Heart left ventricle (tissue), 16 donors: ENCODE measurements at regions not wholly inside any gene's neighbourhood (a gene's known extent, or its start where the extent isn't known, plus 50 kb on each side); places are given as distances from the start of the nearest gene placed in this dataset.

Experiments used
- ATAC-seq, 4 donors: fragments of 200-7000 bp; cut with Tn5 transposase; one replicate each; pipeline ENCODE4 v1.9.1; 2020 to 2022; ENCODE audit warnings: moderate library complexity in 4 of 4, mild to moderate bottlenecking in 3 of 4, moderate number of reproducible peaks in 1 of 4
- DNase-seq, 5 donors: peaks; one replicate each; pipeline ENCODE4 v3.0.0-alpha.2; 2020
- H3K27ac ChIP-seq, 12 donors: fragments of 200-600 bp; sonication (generic) in 4 of 12; one replicate each; pipeline versions ENCODE4 v1.5.0 to v1.8.0; 2016 to 2022; ENCODE audit warnings: mild to moderate bottlenecking in 2 of 12
- H3K27me3 ChIP-seq, 9 donors: fragments of 200-600 bp; sonication (generic) in 2 of 9; one replicate each; pipeline versions ENCODE4 v1.5.1 to v1.8.0; 2016 to 2022; ENCODE audit warnings: mild to moderate bottlenecking in 3 of 9
- H3K36me3 ChIP-seq, 9 donors: fragments of 200-600 bp; sonication (generic) in 2 of 9; one replicate each; pipeline versions ENCODE4 v1.5.0 to v1.8.0; 2018 to 2022; ENCODE audit warnings: mild to moderate bottlenecking in 2 of 9
- H3K4me1 ChIP-seq, 12 donors: fragments of 200-600 bp; sonication (generic) in 4 of 12; one replicate each; pipeline versions ENCODE4 v1.5.0 to v1.8.0; 2016 to 2022; ENCODE audit warnings: mild to moderate bottlenecking in 3 of 12
- H3K4me3 ChIP-seq, 12 donors: fragments of 200-600 bp; sonication (generic) in 4 of 12; one replicate each; pipeline versions ENCODE4 v1.5.0 to v1.8.0; 2017 to 2022; ENCODE audit warnings: mild to moderate bottlenecking in 9 of 12, moderate library complexity in 4 of 12
- H3K9me3 ChIP-seq, 12 donors: fragments of 200-600 bp; sonication (generic) in 4 of 12; one replicate each; pipeline versions ENCODE4 v1.5.0 to v1.8.0; 2016 to 2022; ENCODE audit warnings: mild to moderate bottlenecking in 1 of 12
- POLR2A ChIP-seq, 2 donors: fragments of 450-650 bp; IDR thresholded peaks; one replicate each; pipeline ENCODE4 v1.6.1; 2017; ENCODE audit warnings: antibody characterized with exemption in 2 of 2, mild to moderate bottlenecking in 2 of 2, moderate library complexity in 2 of 2
- WGBS, 4 donors: extraction: QIAGEN DNeasy Blood & Tissue Kit in 2 of 4; methylation state at CpG; one replicate each; pipeline versions ENCODE4 v1.1.5 to v1.1.7; 2013 to 2018; 5-methylcytosine and 5-hydroxymethylcytosine counted together
- intact Hi-C, 10 donors: fragments of 100-400 bp; cut with DNase I; formaldehyde crosslinking; loops; one replicate each; pipeline versions ENCODE4 v1.11.1 to v1.14.2; 2022
- TF ChIP-seq, protein P1 (sequence below), 12 donors: fragments of 200-600 bp; sonication (generic) in 4 of 12; IDR thresholded peaks; one replicate each; pipeline versions ENCODE4 v1.5.0 to v1.8.0; 2018 to 2022; ENCODE audit warnings: antibody characterized with exemption in 12 of 12, mild to moderate bottlenecking in 5 of 12
- donor health status: ischemic (EF 13 %, LVEDD 7.1; RV severe dilation, severe dysfunction).
- donor health status: healthy with polysubstance abuse.
- donor health status: DM: no; HTN: yes; CAD: no.
- donor health status: DM: no; HTN: no; CAD: no.
- donor health status: ischemic (EF 25% LVEDD 6.9; RV normal size, moderate dysfunction).
- donor health status: ischemic (EF 25% LVEDD 5.7; RV mildly dilated, moderate dysfunction).
- donor health status: healthy.
- donor health status: DM: yes; HTN: yes; CAD: no.
- donor health status: ischemic (EF 35%, LVEDD 5.7; RV mildly dilated, moderate dysfunction).
- donor health status: nonischemic (EF 11% LVEDD 7.7; RV severe dilation, severe dysfunction).
- donor health status: DM: yes; HTN: yes; CAD: no.
- donor health status: PGD.
- donor health status: ischemic (EF 29% LVEDD 5.4; RV normal size, mild dysfunction).
- donor health status: nonischemic (EF 23%, LVEDD 6.1; RV moderate dilation, normal function).

DNA sequence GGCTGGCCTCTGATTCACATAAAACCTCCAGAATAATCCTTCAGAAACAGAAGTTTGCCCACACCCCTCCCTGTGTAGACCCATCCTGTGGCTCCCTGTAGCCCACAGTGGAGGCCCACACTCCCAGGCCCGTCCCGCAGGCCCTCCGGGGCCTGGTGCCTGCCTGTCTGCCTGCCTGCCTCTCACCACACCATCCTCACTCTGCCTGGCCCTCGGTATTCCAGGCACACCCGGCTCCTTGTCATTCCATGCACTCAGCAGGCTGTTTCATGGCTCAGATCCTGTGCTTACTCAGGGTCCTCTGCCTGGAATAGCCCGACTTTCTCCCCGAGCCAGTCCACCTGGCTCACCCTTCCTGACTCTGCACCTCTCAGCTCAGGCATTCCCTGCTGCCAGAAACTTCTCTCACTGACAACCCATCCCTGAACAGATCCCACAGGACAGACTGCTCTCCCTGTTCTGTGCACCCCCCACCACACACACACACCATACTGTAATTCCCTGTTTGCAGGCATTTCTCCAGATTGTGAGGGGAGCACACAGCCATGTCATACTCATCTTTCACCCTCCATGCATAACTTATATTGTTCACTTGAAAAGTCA lies 498.0 kb upstream of the ZMIZ1 start:
- H3K36me3 ChIP-seq = no peaks in the 10 kb centered on the region
- no peaks in the 10 kb centered on the region for H3K27me3 ChIP-seq
- no peak overlapping the region for H3K4me3 ChIP-seq
- intact Hi-C loops = no loop called here
- 58 to 66% (median 64%) methylated on average over 7 of the region's 7 CpGs for WGBS, 4 donors
- H3K27ac ChIP-seq = no peak overlapping the region
- ATAC-seq = peak in 3 of 4 donors; percentile 13 to 29 (median 27)
- no peak for DNase-seq
- no peaks in the 10 kb centered on the region for H3K9me3 ChIP-seq
- TF ChIP-seq, protein P1, sequence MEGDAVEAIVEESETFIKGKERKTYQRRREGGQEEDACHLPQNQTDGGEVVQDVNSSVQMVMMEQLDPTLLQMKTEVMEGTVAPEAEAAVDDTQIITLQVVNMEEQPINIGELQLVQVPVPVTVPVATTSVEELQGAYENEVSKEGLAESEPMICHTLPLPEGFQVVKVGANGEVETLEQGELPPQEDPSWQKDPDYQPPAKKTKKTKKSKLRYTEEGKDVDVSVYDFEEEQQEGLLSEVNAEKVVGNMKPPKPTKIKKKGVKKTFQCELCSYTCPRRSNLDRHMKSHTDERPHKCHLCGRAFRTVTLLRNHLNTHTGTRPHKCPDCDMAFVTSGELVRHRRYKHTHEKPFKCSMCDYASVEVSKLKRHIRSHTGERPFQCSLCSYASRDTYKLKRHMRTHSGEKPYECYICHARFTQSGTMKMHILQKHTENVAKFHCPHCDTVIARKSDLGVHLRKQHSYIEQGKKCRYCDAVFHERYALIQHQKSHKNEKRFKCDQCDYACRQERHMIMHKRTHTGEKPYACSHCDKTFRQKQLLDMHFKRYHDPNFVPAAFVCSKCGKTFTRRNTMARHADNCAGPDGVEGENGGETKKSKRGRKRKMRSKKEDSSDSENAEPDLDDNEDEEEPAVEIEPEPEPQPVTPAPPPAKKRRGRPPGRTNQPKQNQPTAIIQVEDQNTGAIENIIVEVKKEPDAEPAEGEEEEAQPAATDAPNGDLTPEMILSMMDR (IDR thresholded peaks at IDR 0.05) = no peak
- TF ChIP-seq POLR2A (IDR thresholded peaks at IDR 0.05) = no peak
- H3K4me1 ChIP-seq = peaks cover 0 to 22% (median 5%) of the 10 kb centered on the region in 12 donors

GRCh38 chr10:78571286-78571685 lies 497.5 kb upstream of the ZMIZ1 start:
- no peaks in the 10 kb centered on the region for H3K9me3 ChIP-seq
- peaks cover 0 to 23% (median 10%) of the 10 kb centered on the region in 12 donors for H3K4me1 ChIP-seq
- intact Hi-C loops = no loop called here
- no peak for TF ChIP-seq POLR2A (IDR thresholded peaks at IDR 0.05)
- TF ChIP-seq, protein P1 (IDR thresholded peaks at IDR 0.05) = no peak
- no peaks in the 10 kb centered on the region for H3K36me3 ChIP-seq
- H3K27ac ChIP-seq = no peak overlapping the region
- no peak overlapping the region for H3K4me3 ChIP-seq
- H3K27me3 ChIP-seq = no peaks in the 10 kb centered on the region
- no peak for DNase-seq
- no peak for ATAC-seq
- 91 to 97% (median 94%) methylated on average over 7 of the region's 7 CpGs for WGBS, 4 donors

DNA sequence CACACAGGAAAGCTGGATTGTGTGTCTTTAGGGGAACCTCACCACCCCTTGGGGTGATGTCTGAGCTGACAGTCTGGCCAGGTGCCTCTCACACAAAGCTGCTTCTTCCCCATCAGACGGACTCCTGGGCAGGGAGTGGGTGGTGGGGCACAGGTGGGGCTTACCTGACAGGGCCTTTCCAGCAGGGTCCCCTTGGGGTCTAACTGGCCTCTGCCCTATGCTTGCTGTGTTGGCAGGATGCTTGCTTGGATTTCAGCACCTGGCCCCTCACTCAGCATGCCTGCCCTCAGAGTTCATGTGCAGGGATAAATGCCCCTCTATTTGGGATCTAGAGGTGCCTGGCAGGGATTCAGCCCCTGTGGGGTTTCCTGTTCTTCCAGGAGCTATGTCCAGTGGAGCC lies 496.9 kb upstream of the ZMIZ1 start:
- H3K27me3 ChIP-seq = no peaks in the 10 kb centered on the region
- no peak overlapping the region for H3K27ac ChIP-seq
- 83 to 100% (median 95%) methylated on average over 1 of the region's 1 CpG; no CpG with 5 or more reads in 1 of the 4 donors for WGBS, 4 donors
- ATAC-seq = no peak
- TF ChIP-seq POLR2A (IDR thresholded peaks at IDR 0.05) = no peak
- TF ChIP-seq, protein P1 (IDR thresholded peaks at IDR 0.05) = no peak
- no peak overlapping the region for H3K4me3 ChIP-seq
- intact Hi-C loops = no loop called here
- no peak for DNase-seq
- H3K9me3 ChIP-seq = no peaks in the 10 kb centered on the region
- no peaks in the 10 kb centered on the region for H3K36me3 ChIP-seq
- H3K4me1 ChIP-seq = peaks cover 0 to 23% (median 14%) of the 10 kb centered on the region in 12 donors

- intact Hi-C loops = no loop called here
Measured at GRCh38 chr10:78572565-78572964, 496.2 kb upstream of the ZMIZ1 start.

More at GRCh38 chr10:78572565-78572964, 496.2 kb upstream of the ZMIZ1 start:
- Histone ChIP-seq H3K27me3 (no peaks in the 10 kb centered on the region), H3K9me3 (no peaks in the 10 kb centered on the region), H3K36me3 (no peaks in the 10 kb centered on the region), H3K4me3 (no peak overlapping the region), H3K4me1 (peaks cover 0 to 22% (median 15%) of the 10 kb centered on the region in 12 donors), H3K27ac (no peak overlapping the region)
- no peak for DNase-seq
- TF ChIP-seq POLR2A (IDR thresholded peaks at IDR 0.05) = no peak
- TF ChIP-seq, protein P1 (IDR thresholded peaks at IDR 0.05) = no peak
- 73 to 89% (median 84%) methylated on average over 1 of the region's 1 CpG for WGBS, 4 donors
- no peak for ATAC-seq
